HL-60 (cell line): ENCODE measurements at regions not wholly inside any gene's neighbourhood (a gene's known extent, or its start where the extent isn't known, plus 50 kb on each side); places are given as distances from the start of the nearest gene placed in this dataset.

Experiments used
- POLR2AphosphoS5 ChIP-seq: IDR thresholded peaks from 2 replicates; pipeline ENCODE4 v1.6.1; 2012; ENCODE audit warnings: low read depth
- TF ChIP-seq, protein P1 (sequence below): IDR thresholded peaks from one replicate; pipeline ENCODE4 v1.5.1; 2011; ENCODE audit warnings: low read length, control low read depth, inconsistent platforms; ENCODE audit not compliant: insufficient read depth
- TF ChIP-seq, protein P2 (sequence below): IDR thresholded peaks from 2 replicates; pipeline ENCODE4 v1.6.1; 2012; ENCODE audit warnings: low read depth; ENCODE audit not compliant: insufficient replicate concordance

- TF ChIP-seq, protein P1, sequence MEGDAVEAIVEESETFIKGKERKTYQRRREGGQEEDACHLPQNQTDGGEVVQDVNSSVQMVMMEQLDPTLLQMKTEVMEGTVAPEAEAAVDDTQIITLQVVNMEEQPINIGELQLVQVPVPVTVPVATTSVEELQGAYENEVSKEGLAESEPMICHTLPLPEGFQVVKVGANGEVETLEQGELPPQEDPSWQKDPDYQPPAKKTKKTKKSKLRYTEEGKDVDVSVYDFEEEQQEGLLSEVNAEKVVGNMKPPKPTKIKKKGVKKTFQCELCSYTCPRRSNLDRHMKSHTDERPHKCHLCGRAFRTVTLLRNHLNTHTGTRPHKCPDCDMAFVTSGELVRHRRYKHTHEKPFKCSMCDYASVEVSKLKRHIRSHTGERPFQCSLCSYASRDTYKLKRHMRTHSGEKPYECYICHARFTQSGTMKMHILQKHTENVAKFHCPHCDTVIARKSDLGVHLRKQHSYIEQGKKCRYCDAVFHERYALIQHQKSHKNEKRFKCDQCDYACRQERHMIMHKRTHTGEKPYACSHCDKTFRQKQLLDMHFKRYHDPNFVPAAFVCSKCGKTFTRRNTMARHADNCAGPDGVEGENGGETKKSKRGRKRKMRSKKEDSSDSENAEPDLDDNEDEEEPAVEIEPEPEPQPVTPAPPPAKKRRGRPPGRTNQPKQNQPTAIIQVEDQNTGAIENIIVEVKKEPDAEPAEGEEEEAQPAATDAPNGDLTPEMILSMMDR: no peak
- TF ChIP-seq, protein P2, sequence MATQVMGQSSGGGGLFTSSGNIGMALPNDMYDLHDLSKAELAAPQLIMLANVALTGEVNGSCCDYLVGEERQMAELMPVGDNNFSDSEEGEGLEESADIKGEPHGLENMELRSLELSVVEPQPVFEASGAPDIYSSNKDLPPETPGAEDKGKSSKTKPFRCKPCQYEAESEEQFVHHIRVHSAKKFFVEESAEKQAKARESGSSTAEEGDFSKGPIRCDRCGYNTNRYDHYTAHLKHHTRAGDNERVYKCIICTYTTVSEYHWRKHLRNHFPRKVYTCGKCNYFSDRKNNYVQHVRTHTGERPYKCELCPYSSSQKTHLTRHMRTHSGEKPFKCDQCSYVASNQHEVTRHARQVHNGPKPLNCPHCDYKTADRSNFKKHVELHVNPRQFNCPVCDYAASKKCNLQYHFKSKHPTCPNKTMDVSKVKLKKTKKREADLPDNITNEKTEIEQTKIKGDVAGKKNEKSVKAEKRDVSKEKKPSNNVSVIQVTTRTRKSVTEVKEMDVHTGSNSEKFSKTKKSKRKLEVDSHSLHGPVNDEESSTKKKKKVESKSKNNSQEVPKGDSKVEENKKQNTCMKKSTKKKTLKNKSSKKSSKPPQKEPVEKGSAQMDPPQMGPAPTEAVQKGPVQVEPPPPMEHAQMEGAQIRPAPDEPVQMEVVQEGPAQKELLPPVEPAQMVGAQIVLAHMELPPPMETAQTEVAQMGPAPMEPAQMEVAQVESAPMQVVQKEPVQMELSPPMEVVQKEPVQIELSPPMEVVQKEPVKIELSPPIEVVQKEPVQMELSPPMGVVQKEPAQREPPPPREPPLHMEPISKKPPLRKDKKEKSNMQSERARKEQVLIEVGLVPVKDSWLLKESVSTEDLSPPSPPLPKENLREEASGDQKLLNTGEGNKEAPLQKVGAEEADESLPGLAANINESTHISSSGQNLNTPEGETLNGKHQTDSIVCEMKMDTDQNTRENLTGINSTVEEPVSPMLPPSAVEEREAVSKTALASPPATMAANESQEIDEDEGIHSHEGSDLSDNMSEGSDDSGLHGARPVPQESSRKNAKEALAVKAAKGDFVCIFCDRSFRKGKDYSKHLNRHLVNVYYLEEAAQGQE: no peak
- no peak for TF ChIP-seq POLR2AphosphoS5
Measured at GRCh38 chr10:58990693-58991092, 185.8 kb upstream of the PHYHIPL start.
